H54 (cell line): ENCODE measurements at regions not wholly inside any gene's neighbourhood (a gene's known extent, or its start where the extent isn't known, plus 50 kb on each side); places are given as distances from the start of the nearest gene placed in this dataset.

ENCODE experiments used
- DNase-seq: peaks from one replicate; pipeline ENCODE4 v3.0.0; 2011; ENCODE audit warnings: low spot score, mixed read lengths; ENCODE audit not compliant: insufficient read length
- FAIRE-seq: peaks from 3 replicates; lab custom pipeline; 2011; peaks lifted over from hg19 to GRCh38; lab: Jason Lieb, UNC
- POLR2A ChIP-seq: IDR thresholded peaks from 2 replicates; pipeline ENCODE4 v1.6.1; 2011; ENCODE audit warnings: low read depth, mild to moderate bottlenecking, low read length

DNA sequence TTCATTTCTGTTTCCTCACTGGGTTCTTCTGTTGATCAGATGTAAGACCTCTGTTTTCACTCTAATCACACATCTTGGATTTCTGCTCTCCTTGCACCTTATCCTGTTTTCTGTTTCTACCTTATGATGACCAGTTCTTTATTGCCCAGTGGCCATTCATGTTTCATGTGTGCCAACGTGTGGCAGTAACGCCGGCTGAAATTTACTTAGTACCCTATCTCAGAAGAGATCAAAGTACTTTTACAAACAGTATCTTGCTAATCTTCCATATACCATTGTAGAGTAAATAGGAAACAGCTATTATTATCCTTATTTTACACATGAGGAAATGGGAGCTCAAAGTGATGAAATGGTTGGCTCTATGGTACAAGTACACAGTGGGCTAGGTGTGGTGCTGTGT lies 74.0 kb downstream of the GATA3 start:
- DNase-seq (no peak), FAIRE-seq (no peak)
- TF ChIP-seq POLR2A, result no peak

DNA sequence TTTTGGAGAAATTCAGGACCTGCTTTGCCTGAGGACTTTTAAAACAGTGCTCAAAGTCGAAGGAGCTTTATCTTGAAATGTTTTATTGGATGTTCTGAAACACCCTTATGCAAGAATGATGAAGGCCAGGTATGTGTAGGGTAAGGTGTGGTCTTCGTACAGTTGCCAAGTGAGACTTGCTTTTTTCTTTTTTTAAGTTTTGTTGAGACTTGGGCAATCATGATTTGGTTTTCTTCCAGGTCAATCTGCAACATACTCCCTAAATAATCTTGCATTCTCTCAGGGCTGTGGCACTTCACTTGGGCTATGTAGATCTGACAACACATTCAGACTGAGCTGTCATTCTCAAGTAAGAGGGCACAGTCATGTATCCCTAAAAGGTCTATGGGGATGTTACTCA lies 75.0 kb downstream of the GATA3 start:
- DNase-seq (no peak), FAIRE-seq (no peak)
- no peak for TF ChIP-seq POLR2A

DNA sequence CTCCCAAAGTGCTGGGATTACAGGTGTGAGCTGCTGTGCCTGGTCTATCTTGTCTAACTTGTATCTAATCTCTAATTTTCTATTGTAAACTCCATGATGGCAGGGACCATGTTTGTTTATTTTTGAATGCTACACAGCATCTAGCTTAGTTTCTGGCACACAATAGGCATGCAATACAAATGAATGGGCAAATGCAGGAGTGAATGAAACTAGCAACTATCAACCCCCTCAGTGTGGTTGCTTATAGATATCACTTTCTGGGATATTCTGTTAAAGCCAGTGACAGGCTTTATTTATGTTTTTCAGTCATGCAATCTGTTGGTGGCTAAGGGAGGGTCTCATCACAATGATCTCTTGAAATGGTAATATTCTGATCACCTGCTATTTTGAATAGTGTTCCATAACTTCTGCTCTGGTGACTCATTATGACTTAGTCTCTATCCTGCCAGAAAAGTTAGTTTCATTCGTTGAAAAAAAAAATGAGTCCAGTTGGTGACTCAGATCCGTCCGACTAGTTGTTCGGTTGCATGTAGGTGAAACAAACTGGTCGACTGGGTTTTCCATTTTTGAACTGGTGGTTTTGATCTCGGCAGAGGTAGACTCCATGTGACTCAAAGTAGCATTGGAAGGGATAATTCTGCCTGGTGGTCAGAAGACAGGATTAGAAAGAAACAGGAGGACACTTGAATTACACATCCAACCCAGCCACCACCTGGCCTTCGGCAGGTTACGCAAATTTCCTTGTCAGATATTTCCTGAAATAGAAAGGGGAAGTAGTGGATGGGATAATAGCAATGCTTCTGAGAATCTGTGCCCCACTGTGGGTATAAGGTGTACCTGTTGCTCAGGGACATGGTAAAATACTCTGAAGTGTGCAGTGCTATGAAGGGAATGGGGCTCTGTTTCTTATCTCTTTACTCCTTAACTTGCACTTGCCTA lies 76.8 kb downstream of the GATA3 start:
- FAIRE-seq, result peak; percentile 87
- peak; percentile 41 for DNase-seq
- no peak for TF ChIP-seq POLR2A

DNA sequence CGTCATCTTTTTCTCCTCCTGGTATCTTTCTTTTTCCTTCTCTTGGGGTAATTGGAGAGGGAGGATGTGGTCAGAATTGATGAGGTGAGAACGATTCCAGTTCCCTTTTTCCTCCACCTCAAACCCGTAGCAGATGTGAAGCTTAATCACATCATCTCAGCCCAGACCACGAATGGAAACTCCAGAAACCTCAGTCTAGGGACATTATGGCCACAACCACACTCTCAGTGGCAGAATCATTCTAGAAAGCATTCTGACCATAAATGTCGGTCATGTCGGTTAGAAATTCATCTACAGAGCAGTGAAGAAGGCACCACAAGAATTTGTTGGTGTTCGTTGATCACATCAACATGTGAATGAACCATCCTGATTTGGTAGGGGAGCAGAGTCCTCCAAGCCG lies 78.7 kb downstream of the GATA3 start:
- TF ChIP-seq POLR2A, result no peak
- DNase-seq (no peak), FAIRE-seq (no peak)

DNA sequence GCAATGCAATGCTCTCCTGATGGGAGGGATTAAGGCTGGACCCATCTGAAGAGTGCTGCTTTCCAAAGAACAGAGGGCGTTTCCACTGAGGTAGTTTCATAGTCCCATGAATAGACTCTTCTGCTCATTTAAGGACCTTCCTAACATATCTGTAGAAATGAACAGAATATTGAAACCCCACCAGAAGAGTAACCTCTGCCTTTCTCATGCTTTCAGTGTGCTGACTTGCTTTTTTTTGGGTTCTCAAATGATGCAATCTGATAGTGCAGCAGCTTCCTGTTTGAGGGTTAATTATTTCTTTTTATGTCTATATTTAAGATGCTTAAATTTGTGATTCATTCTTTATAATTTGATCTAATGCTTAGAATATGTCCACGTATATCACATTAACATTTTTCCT lies 82.2 kb downstream of the GATA3 start:
- FAIRE-seq (no peak), DNase-seq (no peak)
- no peak for TF ChIP-seq POLR2A

DNA sequence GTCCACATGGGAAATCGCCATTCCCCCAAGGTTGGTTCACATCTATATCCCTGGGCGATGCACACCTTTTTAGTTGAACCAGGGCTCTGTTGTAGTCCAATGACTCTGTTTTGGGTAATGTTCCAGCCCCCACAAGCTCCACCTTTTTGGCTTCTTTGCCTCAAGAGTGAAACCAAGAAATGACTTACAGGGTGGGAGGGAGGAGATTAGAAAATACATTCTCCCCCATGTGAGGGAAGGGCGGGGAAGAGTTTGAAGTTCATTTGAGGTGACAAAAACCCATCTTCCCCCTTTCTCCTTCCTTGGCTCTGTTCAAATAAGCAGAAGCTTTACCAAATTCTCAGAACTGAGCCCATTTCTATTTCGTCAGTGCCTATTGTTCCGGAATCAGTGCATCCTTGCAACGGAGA lies 82.8 kb downstream of the GATA3 start:
- no peak for TF ChIP-seq POLR2A
- no peak for FAIRE-seq
- DNase-seq, result no peak

DNA sequence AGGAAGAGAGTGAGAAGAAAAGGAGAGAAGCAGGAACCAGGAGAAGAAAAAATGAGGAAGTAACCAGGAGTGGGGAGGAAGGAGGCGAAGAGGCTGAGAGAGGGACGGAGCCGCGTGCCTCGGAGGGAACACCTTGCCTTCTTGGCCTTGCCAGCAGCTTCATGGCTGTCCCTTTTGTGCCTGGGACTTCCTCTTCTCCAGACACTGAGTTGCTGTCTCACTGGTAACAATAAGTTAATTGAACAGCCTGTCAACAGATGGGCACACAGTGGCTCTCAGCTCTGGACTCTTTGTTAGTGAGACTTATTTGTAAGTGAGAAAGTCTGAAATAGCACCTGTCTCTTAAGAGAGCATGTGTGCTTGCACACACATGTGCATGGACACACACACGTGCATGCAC lies 83.2 kb downstream of the GATA3 start:
- no peak for FAIRE-seq
- no peak for TF ChIP-seq POLR2A
- no peak for DNase-seq

DNA sequence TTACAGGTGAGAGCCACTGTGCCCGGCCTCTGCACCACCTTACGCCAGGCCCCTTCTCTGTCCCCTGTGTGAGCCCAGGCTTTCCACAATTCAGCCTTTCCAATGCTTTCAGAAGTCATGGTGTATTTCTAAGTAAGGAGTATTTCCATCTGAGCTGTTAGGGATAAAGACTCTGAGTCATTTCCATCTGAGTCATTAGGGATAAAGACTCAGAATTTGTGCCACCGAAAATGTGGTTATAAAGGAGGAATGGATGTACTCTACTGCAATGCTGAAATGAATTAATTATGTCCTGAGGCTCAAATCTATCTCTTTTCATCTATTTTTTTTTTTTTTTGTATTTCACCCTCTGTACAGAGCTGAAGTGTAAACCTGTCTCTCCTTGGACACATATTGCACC lies 84.0 kb downstream of the GATA3 start:
- DNase-seq (peak; percentile 30), FAIRE-seq (no peak)
- no peak for TF ChIP-seq POLR2A

DNA sequence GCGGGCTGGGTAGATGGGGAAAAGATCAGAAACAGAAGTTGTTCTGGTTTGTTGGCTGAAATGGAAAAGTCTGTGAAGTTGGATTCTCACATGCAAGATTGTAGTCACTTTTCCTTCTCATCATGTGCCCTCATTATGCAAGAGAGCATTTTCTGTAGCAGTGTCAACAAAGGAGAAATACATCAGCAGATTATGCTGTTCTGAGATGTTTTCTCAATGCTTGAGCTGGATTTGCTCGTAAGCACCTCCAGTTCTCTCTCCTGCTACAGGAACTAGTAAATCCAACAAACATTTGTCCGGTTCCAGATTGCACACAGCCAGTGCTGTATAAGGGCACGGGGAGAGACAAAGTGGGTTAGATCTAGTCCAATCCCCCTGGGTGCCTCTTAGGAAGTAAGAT lies 90.0 kb downstream of the GATA3 start:
- DNase-seq (no peak), FAIRE-seq (no peak)

DNA sequence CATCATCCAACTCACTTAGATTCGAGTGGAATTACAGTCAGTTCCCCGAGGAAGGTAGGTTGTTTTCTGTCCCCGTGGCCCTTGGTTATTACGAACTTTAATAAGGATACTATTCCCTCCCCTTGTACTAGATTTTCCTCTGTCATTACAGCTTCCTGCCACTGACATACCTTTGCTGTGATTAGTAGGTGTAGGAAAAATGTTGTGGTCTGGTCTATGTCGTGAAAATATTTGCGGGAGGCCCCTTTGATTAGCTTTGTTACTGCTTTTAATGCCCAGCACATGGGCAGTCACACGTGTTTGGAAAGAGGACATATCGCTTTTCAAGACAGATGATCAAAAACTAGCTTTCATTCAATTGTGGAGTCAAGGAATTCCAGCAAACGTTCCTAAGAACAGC lies 92.2 kb downstream of the GATA3 start:
- DNase-seq (peak; percentile 22), FAIRE-seq (no peak)
- no peak for TF ChIP-seq POLR2A

More for the DNA sequence above, 90.0 kb downstream of the GATA3 start:
- no peak for TF ChIP-seq POLR2A

DNA sequence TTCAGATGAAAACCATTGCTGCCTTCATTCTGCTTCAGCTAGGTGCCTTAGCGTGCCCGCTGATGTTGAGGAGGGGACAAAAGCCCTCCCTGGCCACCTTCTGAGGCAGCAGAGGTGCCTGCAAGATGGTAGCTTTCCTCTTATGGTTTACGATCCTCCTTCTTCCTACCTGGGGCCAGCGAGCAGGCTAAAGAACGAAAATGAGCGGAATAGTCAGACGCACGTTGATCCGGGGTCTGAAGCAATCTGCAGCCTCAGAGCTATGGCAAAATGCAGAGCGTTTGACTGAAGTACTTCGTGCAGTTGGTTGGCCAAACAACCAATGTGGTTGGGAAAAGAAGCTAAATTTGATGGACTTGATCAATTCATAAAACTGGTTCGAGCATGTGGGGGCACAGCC lies 95.5 kb downstream of the GATA3 start:
- DNase-seq, result no peak
- no peak for TF ChIP-seq POLR2A
- FAIRE-seq, result no peak

DNA sequence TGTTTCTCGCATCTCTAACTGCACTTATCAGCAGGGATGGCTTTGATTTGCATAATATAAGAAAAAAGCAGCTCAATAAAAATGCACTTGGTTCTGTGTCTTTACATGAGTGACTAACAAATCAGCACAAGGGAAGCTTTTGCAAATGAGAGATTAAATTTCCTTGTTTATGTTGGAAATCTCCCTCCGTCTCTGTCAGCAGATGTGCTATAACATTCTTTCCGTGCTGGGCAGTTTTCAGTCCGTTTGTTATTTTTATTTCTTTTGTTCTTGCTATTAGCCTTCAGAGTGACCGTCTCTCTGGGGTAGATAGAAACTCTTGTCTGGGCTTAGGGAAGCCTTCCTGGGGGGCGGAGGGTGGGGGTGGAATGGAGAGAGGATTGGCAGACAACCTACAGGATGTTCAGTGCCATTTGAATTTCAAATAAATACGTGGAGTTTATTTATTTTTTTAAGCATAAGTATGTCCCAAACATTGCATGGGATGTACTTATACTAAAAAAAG lies 96.0 kb downstream of the GATA3 start:
- no peak for DNase-seq
- no peak for FAIRE-seq
- TF ChIP-seq POLR2A, result no peak

DNA sequence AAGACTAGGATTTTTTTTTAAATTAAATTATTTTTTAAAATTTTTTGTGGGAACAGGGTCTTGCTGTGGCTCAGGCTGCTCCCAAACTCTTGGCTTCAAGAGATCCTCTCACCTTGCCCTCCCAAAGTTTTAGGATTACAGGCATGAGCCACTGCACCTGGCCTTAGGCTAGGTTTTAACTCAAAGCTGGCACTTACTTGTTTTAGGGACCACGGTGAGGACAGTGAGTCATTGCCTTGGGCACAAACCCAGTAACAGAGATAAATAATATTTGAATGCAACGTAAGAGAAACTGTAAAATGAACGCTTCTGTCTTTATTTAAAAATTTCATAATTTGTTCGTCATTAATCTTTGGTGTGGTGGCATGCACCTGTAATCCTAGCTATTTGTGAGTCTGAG lies 96.6 kb downstream of the GATA3 start:
- TF ChIP-seq POLR2A, result no peak
- FAIRE-seq (no peak), DNase-seq (no peak)

DNA sequence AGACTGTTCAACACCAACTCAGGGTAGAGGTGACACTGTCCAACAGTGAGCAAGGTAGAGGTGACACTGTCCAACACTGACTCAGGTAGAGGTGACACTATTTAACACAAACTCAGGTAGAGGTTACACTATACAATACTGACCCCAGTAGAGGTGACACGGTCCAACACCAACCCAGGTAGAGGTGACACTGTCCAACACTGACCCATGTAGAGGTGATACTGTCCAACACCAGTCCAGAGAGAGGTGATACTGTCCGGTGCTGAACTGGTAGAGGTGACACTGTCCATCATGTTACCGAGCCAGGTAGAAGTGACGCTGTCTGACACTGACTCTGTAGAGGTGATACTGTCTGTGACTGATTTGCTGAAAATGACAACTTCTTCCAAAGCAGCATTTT lies 102.4 kb downstream of the GATA3 start:
- no peak for FAIRE-seq
- no peak for DNase-seq
- TF ChIP-seq POLR2A, result no peak
